HG02763 (cell line): ENCODE measurements at regions not wholly inside any gene's neighbourhood (a gene's known extent, or its start where the extent isn't known, plus 50 kb on each side); places are given as distances from the start of the nearest gene placed in this dataset.
"Not testable (repeated sequence)": the region's sequence is repeated elsewhere in the genome, so short reads cannot be mapped to it uniquely, and the experiment has no call there.

ENCODE experiments used
- ATAC-seq: cut with Tn5 transposase; IDR thresholded peaks from one replicate; pipeline ENCODE4 v1.9.1; 2021; ENCODE audit warnings: mild to moderate bottlenecking, moderate library complexity; ENCODE audit not compliant: unreplicated experiment

DNA sequence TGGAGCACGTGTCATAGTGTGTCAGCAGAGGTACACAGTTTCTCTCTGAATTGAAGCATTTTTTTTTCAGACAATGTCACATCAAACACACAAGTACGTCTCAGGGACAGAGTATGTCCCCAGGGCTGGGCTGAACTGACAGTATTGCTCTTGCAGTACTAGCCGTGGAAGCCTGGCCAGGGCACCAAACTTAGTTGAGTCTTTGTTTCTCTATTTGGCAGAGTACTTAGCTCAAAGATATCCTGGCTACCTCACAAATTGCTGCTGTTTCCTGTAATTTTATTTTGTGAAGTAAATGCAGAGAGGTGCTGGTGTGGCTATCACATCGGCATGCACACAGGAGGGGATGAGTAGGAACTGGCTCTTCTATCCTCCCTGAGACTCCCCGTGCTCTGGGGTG is 691.6 kb upstream of the HS6ST1 start:
- ATAC-seq, result no peak

- ATAC-seq, result no peak
These were observed 692.9 kb upstream of the HS6ST1 start for GRCh38 chr2:129011466-129012061.

GRCh38 chr2:129014432-129014831 is 695.8 kb upstream of the HS6ST1 start:
- ATAC-seq, result no peak

DNA sequence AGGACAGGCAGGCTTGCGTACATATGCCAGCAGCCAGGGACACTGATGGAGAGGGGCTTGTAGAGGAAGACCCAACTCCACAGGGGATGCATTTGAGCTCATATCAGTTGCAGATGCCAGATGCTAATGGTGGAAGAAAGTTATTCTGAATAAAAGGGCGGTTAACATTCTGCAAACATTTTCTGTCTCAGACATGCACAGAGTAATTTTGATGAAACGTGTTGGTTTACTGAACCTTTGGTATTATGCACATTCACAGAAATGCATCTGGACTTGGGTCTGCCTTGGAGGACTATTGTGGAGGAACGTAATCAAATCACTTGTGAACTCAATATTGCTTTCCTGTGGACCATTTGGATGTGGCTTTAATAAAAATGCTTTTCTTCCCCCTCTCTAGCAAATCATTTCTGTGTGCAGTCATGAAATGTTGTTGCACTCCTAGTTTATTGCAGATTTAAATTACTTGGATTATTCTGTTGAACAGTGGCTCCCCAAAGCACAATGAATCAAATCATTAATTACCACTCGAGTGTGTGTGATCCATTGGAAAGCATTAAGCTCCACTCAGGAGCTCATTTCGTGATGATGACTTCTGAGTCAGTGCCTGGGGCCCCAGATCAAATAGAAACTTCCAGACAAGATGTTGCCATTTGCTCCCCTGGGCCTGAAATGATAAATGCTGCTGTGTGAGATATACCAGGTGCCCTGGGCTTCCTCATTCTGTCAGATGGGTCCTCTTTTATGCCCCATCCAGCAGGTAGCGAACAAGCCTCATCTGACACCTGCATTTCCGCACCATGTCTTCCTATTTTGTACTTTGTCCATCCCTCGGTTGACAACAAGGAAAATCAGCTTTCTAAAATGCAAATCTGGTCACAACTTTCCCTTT is 697.0 kb upstream of the HS6ST1 start:
- no peak for ATAC-seq

DNA sequence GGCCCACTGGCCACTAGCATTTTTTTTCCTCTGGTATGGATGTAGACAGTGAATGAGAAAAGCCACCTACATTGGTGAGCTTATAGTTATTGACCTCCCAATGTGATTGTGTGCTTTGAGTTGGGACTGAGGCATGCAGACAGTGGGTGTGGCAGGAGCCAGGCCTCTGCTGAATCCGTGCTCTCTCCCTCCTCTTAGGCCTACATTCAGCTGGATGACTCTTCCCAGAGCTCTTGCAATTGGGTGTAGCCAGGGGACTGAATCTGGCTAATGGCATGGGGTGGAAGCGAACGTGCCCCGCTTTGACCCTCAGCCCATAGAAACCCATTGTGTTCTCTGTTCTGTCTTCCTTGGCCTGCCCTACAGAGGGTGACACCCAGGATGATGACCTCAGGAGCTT is 698.3 kb upstream of the HS6ST1 start:
- no peak for ATAC-seq

DNA sequence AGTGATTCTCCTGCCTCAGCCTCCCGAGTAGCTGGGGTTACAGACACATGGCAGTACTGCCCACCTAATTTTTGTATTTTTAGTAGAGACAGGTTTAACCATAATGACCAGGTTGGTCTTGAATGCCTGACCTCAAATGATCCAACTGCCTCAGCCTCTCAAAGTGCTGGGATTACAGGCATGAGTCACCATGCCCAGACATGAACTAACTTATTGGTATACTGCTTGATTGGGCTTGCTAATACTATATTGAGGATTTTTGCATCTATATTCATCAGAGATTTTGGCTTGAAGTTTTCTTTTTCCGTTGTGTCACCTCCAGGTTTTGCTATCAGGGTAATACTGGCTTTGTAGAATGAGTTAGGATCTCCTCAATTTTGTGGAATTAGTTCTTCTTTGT is 706.1 kb upstream of the HS6ST1 start:
- ATAC-seq, result no peak

DNA sequence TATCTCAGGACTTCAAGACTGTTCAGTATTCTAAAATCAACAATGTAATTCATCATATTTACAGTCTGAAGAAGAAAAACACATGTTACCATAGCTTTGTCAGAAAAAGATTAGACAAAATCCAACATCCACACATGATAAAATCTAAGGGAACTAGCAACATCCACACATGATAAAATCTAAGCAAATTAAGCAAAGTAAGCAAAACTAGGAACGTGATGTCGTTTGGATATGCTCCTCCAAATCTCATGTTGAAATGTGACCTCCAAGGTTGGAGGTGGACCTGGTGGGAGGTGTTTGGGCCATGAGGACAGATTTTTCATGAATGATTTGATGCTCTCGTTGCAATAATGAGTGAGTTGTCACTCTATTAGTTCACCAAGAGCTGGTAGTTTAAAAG is 717.3 kb upstream of the HS6ST1 start:
- no peak for ATAC-seq

DNA sequence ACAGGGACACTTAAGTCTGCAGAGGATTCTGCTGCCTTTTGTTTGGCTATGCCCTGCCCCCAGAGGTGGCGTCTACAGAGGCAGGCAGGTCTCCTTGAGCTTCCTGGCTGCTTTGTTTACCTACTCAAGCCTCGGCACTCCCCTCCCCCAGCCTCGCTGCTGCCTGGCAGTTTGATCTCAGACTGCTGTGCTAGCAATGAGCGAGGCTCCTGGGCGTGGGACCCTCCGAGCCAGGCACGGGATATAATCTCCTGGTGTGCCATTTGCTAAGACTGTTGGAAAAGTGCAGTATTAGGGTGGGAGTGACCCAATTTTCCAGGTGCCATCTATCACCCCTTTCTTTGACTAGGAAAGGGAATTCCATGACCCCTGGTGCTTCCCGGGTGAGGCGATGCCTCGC is 725.0 kb upstream of the HS6ST1 start:
- ATAC-seq, result not testable (repeated sequence)

DNA sequence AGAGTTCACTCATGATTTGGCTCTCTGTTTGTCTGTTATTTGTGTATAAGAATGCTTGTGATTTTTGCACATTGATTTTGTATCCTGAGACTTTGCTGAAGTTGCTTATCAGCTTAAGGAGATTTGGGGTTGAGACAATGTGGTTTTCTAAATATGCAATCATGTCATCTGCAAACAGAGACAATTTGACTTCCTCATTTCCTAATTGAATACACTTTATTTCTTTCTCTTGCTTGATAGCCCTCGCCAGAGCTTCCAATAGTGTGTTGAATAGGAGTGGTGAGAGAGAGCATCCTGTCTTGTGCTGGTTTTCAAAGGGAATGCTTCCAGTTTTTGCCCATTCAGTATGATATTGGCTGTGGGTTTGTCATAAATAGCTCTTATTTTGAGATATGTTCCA is 727.8 kb upstream of the HS6ST1 start:
- ATAC-seq, result not testable (repeated sequence)

DNA sequence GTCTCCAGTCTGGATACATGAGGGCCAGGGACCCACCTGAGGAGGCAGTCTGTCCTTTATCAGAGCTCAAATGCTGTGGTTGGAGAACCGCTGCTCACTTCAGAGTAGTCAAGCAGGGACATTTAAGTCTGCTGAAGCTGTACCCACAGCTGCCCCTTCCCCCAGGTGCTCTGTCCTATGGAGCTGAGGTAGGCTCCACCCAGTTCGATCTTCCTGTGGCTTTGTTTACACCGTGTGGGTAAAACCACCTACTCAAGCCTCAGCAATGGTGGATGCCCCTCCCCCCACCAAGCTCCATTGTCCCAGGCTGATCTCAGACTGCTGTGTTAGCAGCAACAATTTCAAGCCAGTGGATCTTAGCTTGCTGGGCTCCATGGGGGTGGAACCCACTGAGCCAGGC is 731.4 kb upstream of the HS6ST1 start:
- no peak for ATAC-seq

DNA sequence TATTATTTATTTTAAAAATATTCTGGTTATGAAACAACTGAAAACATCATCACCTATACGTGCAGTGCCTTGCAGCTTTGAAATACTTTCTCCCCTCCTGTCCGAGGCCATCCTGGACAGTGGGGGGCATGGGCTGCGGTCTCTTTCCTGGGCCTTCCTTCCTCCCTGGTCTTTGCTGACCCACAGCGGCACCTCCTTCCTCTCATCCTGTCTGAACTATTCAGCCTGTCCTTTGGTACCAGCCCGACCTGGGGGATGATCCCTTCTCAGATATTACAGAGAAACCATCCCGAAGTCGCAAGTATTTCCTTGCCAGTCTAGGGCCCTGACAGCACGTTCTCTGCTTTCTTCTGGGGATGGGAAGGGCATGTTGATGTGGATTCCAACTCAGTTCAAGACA is 736.6 kb upstream of the HS6ST1 start:
- no peak for ATAC-seq

GRCh38 chr2:129055824-129056223 is 737.2 kb upstream of the HS6ST1 start:
- no peak for ATAC-seq

DNA sequence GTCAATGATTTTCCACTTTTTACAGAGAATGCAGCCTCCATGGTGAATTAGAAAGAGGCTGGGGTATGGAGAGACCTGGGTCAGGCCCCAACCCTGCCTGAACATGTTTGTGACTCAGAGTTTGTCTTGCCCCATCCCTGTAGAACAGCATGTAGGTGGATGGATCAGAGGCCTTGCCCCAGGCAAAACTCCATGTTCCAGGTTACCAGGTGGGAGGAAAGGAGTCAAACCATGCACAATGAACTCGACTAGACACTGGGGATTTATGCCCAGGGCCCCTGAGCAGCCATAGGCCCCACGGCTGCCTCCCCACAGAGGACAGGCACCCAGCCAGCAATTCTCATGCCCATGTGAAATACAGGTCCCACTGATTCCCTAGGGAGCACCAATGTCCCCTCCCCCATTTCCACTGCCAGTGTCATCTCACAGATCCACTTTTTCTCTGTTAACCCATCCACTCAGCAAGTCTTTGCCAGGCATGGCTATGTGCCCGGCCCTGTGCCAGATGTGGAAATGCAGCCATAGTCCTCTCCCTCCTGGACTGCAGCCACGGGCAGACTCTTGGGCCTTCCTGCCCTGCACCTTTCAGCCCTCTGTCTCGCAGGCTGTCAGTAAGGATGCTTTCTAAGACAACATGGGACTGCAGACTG is 737.8 kb upstream of the HS6ST1 start:
- ATAC-seq, result no peak

DNA sequence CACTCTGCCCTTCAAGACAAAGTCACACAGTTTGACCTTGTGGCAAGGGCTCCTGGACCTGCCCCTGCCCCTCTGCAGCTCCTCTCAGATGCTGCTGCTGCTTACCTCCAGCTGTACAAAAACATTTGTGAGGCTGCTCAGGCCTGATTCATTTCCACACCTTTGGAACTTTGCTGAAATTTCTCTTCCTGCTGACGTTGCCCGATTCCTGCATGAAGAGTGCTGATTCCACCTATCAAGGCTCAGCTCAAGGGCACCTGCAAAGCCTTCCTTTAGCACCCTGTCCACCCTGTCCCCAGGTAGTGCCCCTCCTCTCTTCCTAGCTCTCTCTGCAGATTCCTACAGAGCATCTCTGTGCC is 738.3 kb upstream of the HS6ST1 start:
- no peak for ATAC-seq

GRCh38 chr2:129058981-129059380 is 740.3 kb upstream of the HS6ST1 start:
- ATAC-seq, result no peak

DNA sequence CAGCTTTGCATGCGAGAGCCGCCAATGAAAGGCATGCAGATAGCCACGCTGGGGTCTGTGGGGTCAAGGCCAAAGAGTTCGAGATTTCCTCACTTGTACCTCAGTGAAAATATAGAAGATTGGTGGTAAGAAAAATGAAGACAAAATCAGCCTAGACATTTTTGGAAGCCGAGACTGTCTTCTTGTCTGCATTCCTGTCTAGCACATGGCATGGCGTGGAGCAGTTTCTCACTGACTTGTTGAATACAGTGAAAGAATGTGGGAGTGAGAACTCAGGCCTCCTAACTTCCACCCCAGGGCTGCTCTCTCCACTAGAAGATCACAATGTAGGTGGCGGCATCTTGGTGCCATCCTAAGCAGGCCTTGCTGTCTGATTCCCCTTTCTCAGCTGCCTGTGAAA is 740.8 kb upstream of the HS6ST1 start:
- ATAC-seq, result no peak

DNA sequence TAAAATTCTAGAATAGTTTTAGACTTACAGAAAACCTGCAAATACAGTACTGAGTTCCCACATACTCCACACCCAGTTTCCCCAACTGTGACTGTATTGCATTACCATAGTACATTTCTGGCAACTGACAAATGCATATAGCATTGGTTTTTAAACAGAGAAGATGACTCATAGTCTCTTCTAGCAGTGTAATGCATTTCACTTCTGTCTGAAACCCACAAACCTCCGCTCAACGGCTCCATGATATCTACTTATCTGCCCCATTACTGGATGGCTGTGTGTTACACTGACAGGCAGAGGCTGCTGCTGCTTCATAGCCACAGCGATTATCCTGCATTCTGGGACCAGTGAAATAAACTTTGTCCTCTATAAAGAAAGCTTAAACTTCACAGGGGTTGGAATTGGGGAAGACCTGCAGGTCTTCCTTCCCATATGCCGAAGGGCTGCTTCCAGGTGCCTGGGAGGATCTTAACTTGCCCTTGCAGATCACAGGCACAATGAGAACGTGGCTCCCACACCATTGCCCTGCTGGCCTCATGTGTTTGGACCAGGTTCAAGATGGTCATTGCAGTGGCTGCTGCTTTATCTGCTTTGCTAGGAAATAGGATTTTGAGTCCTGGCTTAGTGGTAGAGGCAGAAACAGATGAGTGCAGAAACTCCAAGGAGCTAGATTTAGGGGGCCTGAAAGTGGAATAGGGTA is 742.6 kb upstream of the HS6ST1 start:
- ATAC-seq, result no peak

DNA sequence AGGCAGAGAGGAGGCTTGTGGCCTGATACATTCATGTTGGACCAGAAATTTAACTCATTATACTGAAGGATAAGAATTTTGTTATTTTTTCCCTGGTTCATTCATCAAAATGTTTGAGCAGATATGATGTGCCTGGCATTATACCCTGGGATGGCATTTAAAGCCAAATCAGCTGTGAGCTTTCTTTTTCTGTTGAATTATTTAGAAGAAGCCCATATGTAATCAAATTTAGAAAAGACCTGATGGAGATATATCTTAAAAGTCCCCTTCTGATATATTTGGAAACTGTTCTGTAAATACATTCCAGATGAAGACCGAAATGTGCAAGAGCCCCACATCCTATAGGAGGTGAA is 743.1 kb upstream of the HS6ST1 start:
- ATAC-seq, result no peak

DNA sequence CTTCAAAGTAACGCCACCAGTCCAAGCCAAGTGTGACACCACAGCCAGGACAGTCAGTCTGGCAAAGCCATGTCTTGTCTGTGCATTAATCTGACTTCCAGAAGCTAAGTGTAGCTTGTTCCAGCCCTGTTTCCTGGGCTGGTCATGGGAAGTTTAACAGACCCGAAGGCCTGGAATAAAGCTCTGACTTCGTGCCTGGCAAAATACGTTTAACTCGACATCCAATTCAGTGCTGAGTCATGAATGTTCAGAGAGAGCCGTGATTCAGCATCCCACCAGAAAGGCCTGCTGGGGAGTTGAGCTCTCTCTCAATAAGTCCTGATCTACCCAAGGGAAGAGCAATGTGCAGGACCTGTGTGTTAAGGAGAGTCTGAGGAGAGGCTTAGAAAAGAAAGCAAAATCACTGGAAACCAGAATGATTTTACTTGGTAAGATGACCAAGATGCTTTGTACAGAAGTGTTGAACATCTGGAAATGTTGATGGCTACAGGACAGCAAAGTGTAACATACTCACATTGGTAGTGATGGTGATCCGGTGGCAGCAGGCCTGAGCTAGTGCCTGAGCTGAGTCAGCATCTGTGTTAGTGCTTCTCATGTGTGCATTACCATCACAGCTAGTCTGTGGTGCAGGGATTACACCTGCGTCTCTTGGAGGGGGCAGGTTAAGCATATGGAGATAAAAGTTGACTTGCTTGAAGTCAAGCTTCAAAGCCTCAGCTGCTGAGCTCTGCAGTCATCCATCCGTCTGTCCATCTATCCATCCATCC is 743.7 kb upstream of the HS6ST1 start:
- ATAC-seq, result no peak

GRCh38 chr2:129067070-129067469 is 748.4 kb upstream of the HS6ST1 start:
- ATAC-seq, result no peak

- ATAC-seq, result no peak
These were observed 749.3 kb upstream of the HS6ST1 start for GRCh38 chr2:129067953-129068352.
